ENCODE measurements at regions not wholly inside any gene's neighbourhood (a gene's known extent, or its start where the extent isn't known, plus 50 kb on each side); places are given as distances from the start of the nearest gene placed in this dataset.

GRCh38 chr6:147752689-147753403 lies 244.4 kb downstream of the SAMD5 start:
- TF ChIP-seq, protein P1, sequence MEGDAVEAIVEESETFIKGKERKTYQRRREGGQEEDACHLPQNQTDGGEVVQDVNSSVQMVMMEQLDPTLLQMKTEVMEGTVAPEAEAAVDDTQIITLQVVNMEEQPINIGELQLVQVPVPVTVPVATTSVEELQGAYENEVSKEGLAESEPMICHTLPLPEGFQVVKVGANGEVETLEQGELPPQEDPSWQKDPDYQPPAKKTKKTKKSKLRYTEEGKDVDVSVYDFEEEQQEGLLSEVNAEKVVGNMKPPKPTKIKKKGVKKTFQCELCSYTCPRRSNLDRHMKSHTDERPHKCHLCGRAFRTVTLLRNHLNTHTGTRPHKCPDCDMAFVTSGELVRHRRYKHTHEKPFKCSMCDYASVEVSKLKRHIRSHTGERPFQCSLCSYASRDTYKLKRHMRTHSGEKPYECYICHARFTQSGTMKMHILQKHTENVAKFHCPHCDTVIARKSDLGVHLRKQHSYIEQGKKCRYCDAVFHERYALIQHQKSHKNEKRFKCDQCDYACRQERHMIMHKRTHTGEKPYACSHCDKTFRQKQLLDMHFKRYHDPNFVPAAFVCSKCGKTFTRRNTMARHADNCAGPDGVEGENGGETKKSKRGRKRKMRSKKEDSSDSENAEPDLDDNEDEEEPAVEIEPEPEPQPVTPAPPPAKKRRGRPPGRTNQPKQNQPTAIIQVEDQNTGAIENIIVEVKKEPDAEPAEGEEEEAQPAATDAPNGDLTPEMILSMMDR (IDR thresholded peaks at IDR 0.05; ENCODE audit: low read depth, low read length), result no peak
- H3K4me3 ChIP-seq (ENCODE audit: low read depth, low read length), result no peak overlapping the region

GRCh38 chr6:147755999-147756398 lies 247.5 kb downstream of the SAMD5 start:
- TF ChIP-seq, protein P1 (IDR thresholded peaks at IDR 0.05; ENCODE audit: low read depth, low read length), result no peak
- no peak overlapping the region for H3K4me3 ChIP-seq (ENCODE audit: low read depth, low read length)

GRCh38 chr6:147756891-147757290 lies 248.4 kb downstream of the SAMD5 start:
- TF ChIP-seq, protein P1 (IDR thresholded peaks at IDR 0.05; ENCODE audit: low read depth, low read length), result no peak
- no peak overlapping the region for H3K4me3 ChIP-seq (ENCODE audit: low read depth, low read length)

DNA sequence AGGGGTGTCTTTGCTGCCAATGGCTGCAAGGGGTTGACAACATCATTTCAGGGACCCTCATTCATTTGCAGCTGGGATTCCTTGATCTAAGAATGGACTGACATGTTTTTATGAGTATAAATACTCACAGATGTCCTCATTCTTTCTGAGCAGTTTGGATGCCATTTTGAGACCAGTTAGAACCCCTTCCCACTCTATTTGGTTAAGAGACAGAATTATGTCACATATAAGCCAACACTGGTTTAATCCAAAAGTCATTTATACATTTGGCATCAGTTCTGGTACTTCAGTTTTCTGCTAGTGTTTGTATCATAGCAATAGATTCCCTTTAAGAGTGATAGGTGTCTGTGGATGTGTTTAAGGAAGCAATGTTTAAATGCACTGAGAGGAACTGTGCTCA lies 248.8 kb downstream of the SAMD5 start:
- no peak overlapping the region for H3K4me3 ChIP-seq (ENCODE audit: low read depth, low read length)
- TF ChIP-seq, protein P1 (IDR thresholded peaks at IDR 0.05; ENCODE audit: low read depth, low read length), result no peak

DNA sequence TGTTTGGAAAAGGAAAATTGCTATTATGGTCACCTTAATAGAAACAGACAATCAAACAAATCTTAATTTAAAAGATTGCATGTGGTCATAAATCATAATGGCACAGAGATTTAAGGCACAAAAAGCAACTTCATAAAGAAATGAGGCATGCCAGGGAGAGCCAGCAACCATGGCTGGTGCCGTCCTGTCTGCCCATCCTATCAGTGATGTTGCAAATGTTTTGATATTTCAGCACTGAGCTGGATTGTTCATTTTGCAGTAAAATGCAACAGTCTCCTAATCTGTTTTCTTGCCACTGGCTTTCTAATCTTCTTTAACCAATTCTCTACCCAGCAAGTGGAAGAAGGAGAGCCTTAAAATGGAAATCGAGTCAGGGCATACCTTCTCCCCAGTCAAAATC lies 249.8 kb downstream of the SAMD5 start:
- TF ChIP-seq, protein P1 (IDR thresholded peaks at IDR 0.05; ENCODE audit: low read depth, low read length), result no peak
- no peak overlapping the region for H3K4me3 ChIP-seq (ENCODE audit: low read depth, low read length)

GRCh38 chr6:147759093-147759492 lies 250.6 kb downstream of the SAMD5 start:
- H3K4me3 ChIP-seq (ENCODE audit: low read depth, low read length), result no peak overlapping the region
- TF ChIP-seq, protein P1 (IDR thresholded peaks at IDR 0.05; ENCODE audit: low read depth, low read length), result no peak

GRCh38 chr6:147759536-147759935 lies 251.0 kb downstream of the SAMD5 start:
- TF ChIP-seq, protein P1 (IDR thresholded peaks at IDR 0.05; ENCODE audit: low read depth, low read length), result no peak
- H3K4me3 ChIP-seq (ENCODE audit: low read depth, low read length), result no peak overlapping the region

Measured in WI38 (cell line).